Tibial artery (tissue), 4 donors: ENCODE measurements at regions not wholly inside any gene's neighbourhood (a gene's known extent, or its start where the extent isn't known, plus 50 kb on each side); places are given as distances from the start of the nearest gene placed in this dataset.

Experiments
- DNase-seq, 2 donors: peaks; one replicate each; pipeline ENCODE4 v3.0.0-alpha.2; 2019
- H3K27ac ChIP-seq, 2 donors: fragments of 200-600 bp; sonication (generic) in 1 of 2; 1 replicate in 1 of 2; 2 replicates in 1 of 2; pipeline ENCODE4 v1.5.1; 2018 to 2019; ENCODE audit warnings: mild to moderate bottlenecking in 1 of 2
- H3K27me3 ChIP-seq, 2 donors: fragments of 200-600 bp; sonication (generic) in 1 of 2; one replicate each; pipeline versions ENCODE4 v1.5.1 to v1.6.0; 2016 to 2019
- H3K36me3 ChIP-seq, 3 donors: fragments of 200-600 bp; sonication (generic) in 2 of 3; one replicate each; pipeline ENCODE4 v1.5.1; 2016 to 2019; ENCODE audit warnings: mild to moderate bottlenecking in 2 of 3
- H3K4me1 ChIP-seq, 4 donors: fragments of 200-600 bp; sonication (generic) in 2 of 4; 1 replicate in 3 of 4; 2 replicates in 1 of 4; pipeline ENCODE4 v1.5.1; 2016 to 2019
- H3K4me3 ChIP-seq, 2 donors: fragments of 200-600 bp; sonication (generic) in 1 of 2; 1 replicate in 1 of 2; 2 replicates in 1 of 2; pipeline ENCODE4 v1.5.1; 2018 to 2019; ENCODE audit warnings: mild to moderate bottlenecking in 2 of 2
- H3K9me3 ChIP-seq, 3 donors: fragments of 200-600 bp; sonication (generic) in 1 of 3; one replicate each; pipeline ENCODE4 v1.5.1; 2016 to 2019
- intact Hi-C: fragments of 100-400 bp; cut with DNase I; formaldehyde crosslinking; loops from one replicate; pipeline ENCODE4 v1.15.0; 2023; ENCODE audit warnings: low total_unique reads
- TF ChIP-seq, protein P1 (sequence below), 2 experiments: fragments of 200-600 bp in 1 of 2; fragments of 450-650 bp in 1 of 2; IDR thresholded peaks; one replicate each; pipeline ENCODE4 v1.5.1; 2017 to 2019; ENCODE audit warnings: antibody characterized with exemption in 2 of 2, mild to moderate bottlenecking in 1 of 2, moderate library complexity in 1 of 2

DNA sequence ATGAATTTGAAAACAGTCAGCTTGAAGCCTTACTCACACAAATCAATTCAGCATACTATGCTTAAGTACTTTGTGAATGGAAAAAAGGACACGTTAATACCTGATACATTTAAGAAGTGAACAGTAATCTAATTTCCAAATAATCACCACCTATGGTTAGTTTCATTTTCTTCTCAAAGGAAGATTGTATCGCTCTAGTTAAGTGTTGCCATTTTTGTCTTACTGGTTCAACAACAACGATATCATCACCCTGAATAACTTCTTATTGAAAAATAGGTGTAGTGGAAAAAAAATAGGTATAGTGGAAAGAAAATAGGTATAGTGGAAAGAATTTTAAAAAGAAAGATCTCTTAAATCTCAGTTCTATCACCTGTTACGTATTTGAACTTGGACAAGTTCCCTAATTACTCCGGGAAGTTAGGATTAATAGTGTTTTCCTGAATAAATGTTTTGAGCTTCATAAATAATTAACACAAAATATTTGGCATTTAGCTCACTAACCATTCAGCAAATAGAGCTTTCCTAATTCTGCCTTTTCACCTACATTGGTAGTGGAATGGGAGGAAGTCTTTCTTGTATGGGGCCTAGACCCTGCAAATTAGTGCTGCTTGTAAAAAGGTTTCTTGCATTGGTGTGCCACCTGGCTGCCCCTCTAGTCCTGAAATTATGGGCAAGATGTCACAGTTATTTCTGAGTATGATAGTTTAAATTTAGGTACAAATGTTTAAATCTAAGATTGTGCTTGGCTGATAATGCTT lies 502.6 kb upstream of the NMUR2 start:
- no peaks in the 10 kb centered on the region for H3K36me3 ChIP-seq
- intact Hi-C loops = no loop called here
- TF ChIP-seq, protein P1, sequence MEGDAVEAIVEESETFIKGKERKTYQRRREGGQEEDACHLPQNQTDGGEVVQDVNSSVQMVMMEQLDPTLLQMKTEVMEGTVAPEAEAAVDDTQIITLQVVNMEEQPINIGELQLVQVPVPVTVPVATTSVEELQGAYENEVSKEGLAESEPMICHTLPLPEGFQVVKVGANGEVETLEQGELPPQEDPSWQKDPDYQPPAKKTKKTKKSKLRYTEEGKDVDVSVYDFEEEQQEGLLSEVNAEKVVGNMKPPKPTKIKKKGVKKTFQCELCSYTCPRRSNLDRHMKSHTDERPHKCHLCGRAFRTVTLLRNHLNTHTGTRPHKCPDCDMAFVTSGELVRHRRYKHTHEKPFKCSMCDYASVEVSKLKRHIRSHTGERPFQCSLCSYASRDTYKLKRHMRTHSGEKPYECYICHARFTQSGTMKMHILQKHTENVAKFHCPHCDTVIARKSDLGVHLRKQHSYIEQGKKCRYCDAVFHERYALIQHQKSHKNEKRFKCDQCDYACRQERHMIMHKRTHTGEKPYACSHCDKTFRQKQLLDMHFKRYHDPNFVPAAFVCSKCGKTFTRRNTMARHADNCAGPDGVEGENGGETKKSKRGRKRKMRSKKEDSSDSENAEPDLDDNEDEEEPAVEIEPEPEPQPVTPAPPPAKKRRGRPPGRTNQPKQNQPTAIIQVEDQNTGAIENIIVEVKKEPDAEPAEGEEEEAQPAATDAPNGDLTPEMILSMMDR (IDR thresholded peaks at IDR 0.05) = no peak
- H3K27me3 ChIP-seq = no peaks in the 10 kb centered on the region
- H3K4me1 ChIP-seq = no peaks in the 10 kb centered on the region
- no peak overlapping the region for H3K27ac ChIP-seq
- H3K4me3 ChIP-seq = no peak overlapping the region
- H3K9me3 ChIP-seq = no peaks in the 10 kb centered on the region
- no peak for DNase-seq

DNA sequence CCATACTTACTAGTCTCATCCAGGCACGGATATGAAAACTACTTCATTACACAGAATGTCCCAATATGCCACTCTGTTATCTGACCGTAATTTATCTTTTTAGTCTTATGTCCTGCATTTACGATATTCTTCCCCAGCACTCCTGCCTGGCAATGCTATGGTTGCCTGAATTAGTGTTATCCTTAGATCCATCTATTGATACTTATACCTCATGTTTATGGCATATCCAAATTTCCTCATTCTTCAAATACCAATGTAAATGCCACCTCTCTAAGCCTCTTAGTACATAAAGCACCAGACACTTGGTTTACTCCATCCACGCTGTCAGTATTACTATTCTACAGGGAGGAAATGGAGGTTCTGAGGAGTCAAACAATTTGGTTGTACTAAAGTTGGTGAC lies 507.8 kb upstream of the NMUR2 start:
- Histone ChIP-seq H3K4me1 (no peaks in the 10 kb centered on the region), H3K9me3 (no peaks in the 10 kb centered on the region), H3K27ac (no peak overlapping the region), H3K27me3 (no peaks in the 10 kb centered on the region), H3K4me3 (no peak overlapping the region), H3K36me3 (no peaks in the 10 kb centered on the region)
- TF ChIP-seq, protein P1 (IDR thresholded peaks at IDR 0.05) = no peak
- intact Hi-C loops = no loop called here
- DNase-seq = no peak

DNA sequence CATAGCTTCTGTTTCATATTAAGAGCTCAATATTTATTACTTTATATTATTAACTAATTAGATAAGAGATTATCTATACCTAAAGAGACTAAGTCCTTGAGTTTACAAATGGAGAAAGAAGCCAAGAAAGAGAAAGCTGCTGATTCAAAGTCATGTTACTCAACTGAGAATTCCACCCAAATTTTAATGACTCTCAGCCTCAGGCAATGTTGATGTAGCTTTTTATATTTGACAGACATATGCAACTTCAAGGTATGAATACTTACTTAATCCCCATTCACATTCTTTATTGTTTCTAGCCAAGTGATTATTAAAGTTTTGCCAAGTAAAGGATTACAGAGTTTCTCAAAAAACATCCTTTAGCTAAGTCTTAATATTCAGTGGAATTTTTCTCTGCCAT lies 527.5 kb upstream of the NMUR2 start:
- no peak for DNase-seq
- H3K27ac ChIP-seq = no peak overlapping the region
- no peaks in the 10 kb centered on the region for H3K9me3 ChIP-seq
- no peak overlapping the region for H3K4me3 ChIP-seq
- H3K4me1 ChIP-seq = no peaks in the 10 kb centered on the region
- TF ChIP-seq, protein P1 (IDR thresholded peaks at IDR 0.05) = no peak
- intact Hi-C loops = no loop called here
- no peaks in the 10 kb centered on the region for H3K27me3 ChIP-seq
- H3K36me3 ChIP-seq = no peaks in the 10 kb centered on the region

DNA sequence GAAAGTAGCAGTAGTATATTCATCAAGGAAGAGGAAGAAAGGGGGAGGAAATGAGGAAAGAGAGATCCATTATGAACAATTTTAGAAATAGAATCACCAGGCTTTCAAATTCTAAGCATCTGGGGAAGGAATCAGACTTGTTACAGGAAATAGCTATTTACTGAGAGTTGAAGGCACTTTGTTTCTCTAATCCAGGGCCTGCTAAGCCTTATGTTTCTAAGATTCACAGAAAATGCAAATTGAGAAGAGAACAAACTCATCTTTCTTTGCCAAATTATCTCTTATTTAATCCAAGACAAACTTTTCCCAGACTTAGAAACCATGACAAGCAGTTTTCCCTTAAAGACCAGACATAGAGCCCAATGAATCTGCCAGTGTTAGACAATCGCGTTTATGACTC lies 528.0 kb upstream of the NMUR2 start:
- Histone ChIP-seq H3K9me3 (no peaks in the 10 kb centered on the region), H3K4me1 (no peaks in the 10 kb centered on the region), H3K36me3 (no peaks in the 10 kb centered on the region), H3K4me3 (no peak overlapping the region), H3K27ac (no peak overlapping the region), H3K27me3 (no peaks in the 10 kb centered on the region)
- TF ChIP-seq, protein P1 (IDR thresholded peaks at IDR 0.05) = no peak
- intact Hi-C loops = no loop called here
- DNase-seq = no peak

DNA sequence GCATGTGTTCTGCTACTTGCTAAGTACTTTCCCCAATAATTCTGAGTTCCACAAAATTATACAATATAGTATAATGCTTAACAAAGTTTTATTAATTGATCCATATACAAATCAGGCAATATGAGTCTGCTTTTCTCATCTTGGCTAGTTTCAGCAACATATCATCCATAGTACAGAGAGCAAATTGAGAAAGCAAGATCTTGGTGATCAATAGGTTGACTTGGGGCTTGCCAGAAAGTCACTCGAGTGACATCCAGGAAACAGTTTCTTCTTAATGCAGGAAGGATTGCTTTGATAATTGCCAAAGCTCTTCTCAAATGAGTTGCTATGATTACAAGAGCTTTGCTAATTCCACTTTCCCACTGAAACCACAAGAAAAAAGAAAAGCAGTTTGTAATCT lies 533.6 kb upstream of the NMUR2 start:
- no peak overlapping the region for H3K4me3 ChIP-seq
- no peaks in the 10 kb centered on the region for H3K4me1 ChIP-seq
- no peaks in the 10 kb centered on the region for H3K27me3 ChIP-seq
- no peaks in the 10 kb centered on the region for H3K36me3 ChIP-seq
- intact Hi-C loops = no loop called here
- TF ChIP-seq, protein P1 (IDR thresholded peaks at IDR 0.05) = no peak
- no peak for DNase-seq
- H3K9me3 ChIP-seq = no peaks in the 10 kb centered on the region
- H3K27ac ChIP-seq = no peak overlapping the region
